WI38 (cell line): ENCODE measurements at regions not wholly inside any gene's neighbourhood (a gene's known extent, or its start where the extent isn't known, plus 50 kb on each side); places are given as distances from the start of the nearest gene placed in this dataset.

Source experiments
- H3K4me3 ChIP-seq: 2 replicates; pipeline ENCODE4 v1.5.1; 2011; ENCODE audit warnings: low read depth, mild to moderate bottlenecking, control low read depth, low read length
- CTCF ChIP-seq: IDR thresholded peaks from 2 replicates; pipeline ENCODE4 v1.5.1; 2012; ENCODE audit warnings: low read depth, mild to moderate bottlenecking, control low read depth, low read length

GRCh38 chr22:47806894-47807293 lies 1044.4 kb downstream of the TBC1D22A start:
- H3K4me3 ChIP-seq = no peak overlapping the region
- no peak for TF ChIP-seq CTCF

- no peak for TF ChIP-seq CTCF
- H3K4me3 ChIP-seq = no peak overlapping the region
Observed at GRCh38 chr22:47805394-47805935, 1043.0 kb downstream of the TBC1D22A start.

- no peak overlapping the region for H3K4me3 ChIP-seq
- TF ChIP-seq CTCF = no peak
Observed at GRCh38 chr22:47804281-47804680, 1041.8 kb downstream of the TBC1D22A start.

- no peak for TF ChIP-seq CTCF
- H3K4me3 ChIP-seq = no peak overlapping the region
Observed at GRCh38 chr22:47802421-47802820, 1040.0 kb downstream of the TBC1D22A start.

GRCh38 chr22:47801541-47802245 lies 1039.2 kb downstream of the TBC1D22A start:
- TF ChIP-seq CTCF = no peak
- no peak overlapping the region for H3K4me3 ChIP-seq

GRCh38 chr22:47798229-47798628 lies 1035.8 kb downstream of the TBC1D22A start:
- TF ChIP-seq CTCF = no peak
- no peak overlapping the region for H3K4me3 ChIP-seq

- TF ChIP-seq CTCF = no peak
Observed at GRCh38 chr22:47797342-47797945, 1035.0 kb downstream of the TBC1D22A start.

More at GRCh38 chr22:47797342-47797945, 1035.0 kb downstream of the TBC1D22A start:
- H3K4me3 ChIP-seq = no peak overlapping the region
